Right lung (tissue), 2 donors: ENCODE measurements at regions not wholly inside any gene's neighbourhood (a gene's known extent, or its start where the extent isn't known, plus 50 kb on each side); places are given as distances from the start of the nearest gene placed in this dataset.
"Not testable (repeated sequence)": the region's sequence is repeated elsewhere in the genome, so short reads cannot be mapped to it uniquely, and the experiment has no call there.

Experiments used
- DNase-seq, 2 donors: peaks; one replicate each; pipeline ENCODE4 v3.0.0-alpha.2; 2013

- DNase-seq, result no peak
Observed at GRCh38 chr17:77288115-77288619, 147.4 kb downstream of the SEC14L1 start.

DNA sequence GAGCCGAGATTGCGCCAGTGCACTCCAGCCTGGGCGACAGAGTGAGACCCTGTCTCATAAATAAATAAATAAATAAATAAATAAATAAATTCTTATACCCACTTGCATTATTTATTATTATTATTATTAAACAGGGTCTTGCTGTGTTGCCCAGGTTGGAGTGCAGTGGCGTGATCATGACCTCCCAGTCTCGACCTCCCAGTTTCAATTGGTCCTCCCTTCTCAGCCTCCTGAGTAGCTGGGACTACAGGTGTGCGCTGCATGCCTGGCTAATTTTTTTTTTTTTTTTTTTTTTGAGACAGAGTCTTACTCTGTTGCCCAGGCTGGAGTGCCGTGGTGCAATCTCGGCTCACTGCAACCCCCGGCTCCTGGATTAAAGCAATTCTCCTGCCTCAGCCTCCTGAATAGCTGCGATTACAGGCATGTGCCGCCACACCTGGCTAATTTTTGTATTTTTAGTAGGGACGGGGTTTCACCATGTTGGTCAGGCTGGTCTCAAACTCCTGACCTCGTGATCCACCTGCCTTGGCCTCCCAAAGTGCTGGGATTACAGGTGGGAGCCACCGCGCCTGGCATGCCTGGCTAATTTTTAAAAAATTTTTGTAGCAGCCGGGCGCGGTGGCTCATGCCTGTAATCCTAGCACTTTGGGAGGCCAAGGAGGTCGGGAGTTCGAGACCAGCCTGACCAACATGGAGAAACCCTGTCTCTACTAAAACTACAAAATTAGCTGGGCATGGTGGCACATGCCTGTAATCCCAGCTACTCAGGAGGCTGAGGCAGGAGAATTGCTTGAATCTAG, 150.2 kb downstream of the SEC14L1 start:
- not testable (repeated sequence) for DNase-seq

DNA sequence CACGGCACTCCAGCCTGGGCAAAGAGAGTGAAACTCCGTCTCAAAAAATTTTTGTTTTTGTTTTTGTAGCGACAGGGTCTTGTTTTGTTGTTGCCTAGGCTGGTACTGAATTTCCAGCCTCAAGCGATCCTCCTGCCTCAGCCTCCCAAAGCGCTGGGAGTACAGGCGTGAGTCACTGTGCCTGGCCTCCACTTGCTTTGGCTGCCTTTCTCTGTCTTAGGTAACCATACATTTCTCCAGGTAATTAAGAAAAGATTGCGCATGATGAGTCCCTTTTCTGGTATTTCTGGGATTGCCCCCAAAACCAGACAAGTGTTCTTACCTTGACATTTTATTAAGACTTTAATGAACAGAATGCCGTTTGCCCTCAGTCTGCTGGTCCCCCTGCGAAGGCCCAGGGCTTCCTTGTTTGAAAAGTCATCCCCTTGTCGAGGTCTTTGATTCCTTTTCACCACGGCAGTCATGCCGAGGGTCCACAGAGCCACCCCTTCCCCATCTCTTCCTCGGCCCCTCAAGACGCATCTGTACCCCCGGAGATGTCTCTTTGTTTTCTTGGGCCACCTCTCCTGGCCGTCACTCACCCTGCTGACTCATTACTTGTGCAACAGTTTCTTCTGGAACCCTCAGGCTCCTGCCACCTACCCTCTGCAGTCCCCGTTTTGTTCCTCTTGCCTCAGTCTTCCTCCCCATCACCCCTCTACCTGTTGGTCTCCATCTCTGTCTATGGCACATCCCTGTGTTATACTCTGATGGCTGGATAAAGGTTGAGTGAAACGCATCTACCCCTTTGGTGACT, 151.0 kb downstream of the SEC14L1 start:
- no peak for DNase-seq

- DNase-seq, result no peak
Observed at GRCh38 chr17:77294761-77295160, 154.0 kb downstream of the SEC14L1 start.

GRCh38 chr17:77295241-77295853, 154.6 kb downstream of the SEC14L1 start:
- no peak for DNase-seq

DNA sequence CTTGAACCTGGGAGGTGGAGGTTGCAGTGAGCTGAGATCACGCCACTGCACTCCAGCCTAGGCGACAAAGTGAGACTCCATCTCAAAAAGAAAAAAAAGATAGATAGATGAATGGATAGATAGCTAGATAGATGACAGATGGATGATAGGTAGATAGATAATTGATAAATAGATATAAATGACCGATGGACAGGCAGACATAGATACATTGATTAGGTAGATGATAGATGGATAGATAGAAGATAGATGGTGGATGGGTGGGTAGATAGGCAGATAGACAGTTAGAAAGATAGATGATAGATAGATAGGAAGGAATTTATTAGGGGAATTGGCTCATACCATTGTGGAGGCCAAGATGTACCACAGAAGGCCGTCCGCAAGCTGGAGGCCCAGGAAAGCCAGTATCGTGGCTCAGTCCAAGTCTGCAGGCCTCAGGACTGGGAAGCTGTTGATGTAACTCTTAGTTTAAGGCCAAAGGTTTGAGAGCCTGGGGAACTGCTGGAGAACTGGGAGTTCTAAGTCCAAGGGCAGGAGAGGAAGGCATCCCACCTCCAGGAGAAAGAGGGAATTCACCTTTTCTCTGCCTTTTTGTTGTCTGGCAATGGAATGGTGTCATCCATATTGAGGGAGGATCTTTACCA, 156.1 kb downstream of the SEC14L1 start:
- no peak for DNase-seq

GRCh38 chr17:77297693-77298666, 157.2 kb downstream of the SEC14L1 start:
- DNase-seq, result no peak

- no peak for DNase-seq
Observed at GRCh38 chr17:77298811-77299210, 158.0 kb downstream of the SEC14L1 start.

DNA sequence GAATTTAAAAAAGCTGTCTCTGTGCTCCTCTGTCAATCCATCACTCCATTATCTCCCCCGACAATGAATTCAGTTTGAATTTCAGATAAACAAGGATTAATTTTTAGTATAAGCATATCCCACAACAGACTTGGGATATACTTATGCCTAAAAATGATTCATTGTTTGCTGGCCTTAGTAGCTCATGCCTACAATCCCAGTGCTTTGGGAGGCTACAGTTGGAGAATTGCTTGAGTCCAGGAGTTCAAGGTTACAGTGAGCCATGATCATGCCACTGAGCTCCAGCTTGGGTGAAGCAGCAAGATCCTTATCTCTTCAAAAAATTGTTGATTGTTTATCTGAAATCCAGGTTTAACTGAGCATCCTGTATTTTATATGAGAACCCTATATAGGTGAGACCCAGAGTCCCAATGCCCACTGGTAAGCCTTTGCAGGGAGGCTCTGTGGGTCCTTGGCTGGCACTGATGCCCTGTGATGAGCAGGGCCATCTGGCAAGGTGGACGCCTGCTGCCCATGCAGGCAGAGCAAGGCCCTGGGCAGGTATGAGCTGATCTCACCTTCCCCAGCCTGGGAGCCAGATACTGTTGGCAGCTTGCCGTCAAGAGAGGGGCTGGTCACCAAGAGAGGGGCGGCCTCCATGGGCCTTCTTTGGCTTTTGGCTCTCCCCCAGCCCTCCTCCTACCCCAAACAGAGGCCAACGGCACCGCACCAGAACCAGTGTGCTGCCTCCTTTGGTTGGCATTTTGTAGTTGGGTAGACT, 158.7 kb downstream of the SEC14L1 start:
- DNase-seq, result no peak

DNA sequence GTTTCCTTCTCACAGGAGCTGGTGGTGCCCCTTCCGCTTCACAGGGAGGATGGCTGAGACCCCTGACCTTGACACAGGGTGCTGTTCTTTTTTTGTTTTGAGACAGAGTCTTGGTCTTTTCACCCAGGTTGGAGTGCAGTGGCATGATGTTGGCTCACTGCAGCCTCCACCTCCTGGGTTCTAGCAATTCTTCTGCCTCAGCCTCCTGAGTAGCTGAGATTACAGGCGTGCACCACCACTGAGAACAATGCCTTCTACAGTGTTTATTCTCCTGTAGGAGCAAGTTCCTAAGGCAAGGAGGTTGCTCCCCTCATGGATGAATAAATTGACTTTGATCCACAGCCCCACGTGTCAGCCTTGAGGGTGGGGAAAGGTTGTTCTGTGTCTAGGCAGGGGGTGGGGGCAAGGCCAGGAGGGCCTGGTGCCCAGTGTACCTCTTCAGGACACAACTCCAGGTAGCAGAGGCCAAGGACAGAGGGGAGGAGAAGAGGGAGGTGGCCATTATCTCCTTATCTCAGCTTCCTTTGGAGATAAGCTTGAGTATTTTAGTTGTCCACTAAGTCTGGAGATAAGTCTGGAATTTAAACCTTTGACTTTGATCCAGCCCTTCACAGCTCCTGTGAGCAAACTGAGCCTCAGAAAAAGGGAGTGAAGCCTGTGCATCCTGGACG, 159.4 kb downstream of the SEC14L1 start:
- no peak for DNase-seq

DNA sequence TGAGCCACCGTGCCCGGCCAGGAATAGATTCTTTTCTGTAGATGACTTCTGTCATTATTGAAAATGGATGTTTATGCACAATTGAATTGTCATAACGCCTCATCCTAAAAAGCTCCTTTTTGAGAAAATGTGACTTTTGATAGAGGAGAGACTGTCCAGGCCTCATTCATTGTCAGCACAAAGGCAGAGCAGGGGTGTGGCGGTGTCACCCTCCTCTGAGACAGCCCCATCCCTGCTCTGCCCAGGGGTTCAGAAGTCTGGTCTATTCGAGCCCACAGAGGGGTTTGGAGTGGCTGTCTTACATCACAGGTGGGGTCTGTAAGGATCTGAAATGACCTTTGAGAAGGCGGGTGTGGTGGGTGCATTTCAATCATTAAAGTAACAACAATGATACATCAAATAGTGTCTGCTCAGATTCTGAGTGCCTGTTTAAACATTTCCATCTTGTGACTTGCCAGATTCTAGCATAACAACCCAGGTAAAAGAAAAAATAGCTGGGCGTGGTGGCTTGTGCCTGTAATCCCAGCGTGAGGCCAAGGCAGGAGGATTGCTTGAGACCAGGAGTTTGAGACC, 161.0 kb downstream of the SEC14L1 start:
- DNase-seq, result no peak

DNA sequence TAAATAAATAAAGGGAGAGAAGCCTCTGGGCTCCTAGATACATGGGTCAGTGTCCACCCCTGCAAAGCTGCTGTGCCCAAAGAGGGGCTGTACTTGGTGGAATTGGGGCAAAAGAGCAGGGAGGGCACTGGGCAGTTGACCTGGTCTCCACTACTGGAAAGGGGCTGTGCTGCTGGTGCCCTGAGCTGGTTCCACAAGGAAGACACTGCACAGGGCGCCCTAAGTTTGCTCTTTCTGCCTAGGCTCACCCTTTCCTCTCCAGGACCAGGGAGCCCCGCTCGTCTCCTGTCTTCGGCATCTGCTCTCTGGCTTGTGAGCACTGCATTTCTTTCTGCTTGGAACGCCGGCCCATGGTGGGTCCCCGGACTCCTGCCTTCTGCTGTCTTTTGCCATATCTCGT, 161.9 kb downstream of the SEC14L1 start:
- no peak for DNase-seq

DNA sequence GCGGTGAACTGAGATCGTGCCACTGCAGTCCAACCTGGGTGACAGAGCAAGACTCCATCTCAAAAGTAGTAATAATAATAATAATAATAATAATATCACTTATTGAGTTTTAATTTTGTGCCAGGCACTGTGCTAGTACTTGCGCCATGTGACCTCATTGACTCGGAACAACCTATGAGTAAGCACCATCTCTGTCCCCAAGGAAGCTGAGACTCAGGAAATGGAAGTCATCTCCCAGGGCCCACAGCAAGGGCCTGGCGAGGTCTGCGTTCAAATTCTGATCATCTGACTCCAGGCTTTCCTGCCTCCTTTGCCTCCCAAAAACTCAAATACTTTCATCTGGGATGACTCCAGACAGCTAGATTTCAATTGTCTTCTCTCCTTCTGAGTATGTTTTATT, 162.9 kb downstream of the SEC14L1 start:
- DNase-seq, result no peak

DNA sequence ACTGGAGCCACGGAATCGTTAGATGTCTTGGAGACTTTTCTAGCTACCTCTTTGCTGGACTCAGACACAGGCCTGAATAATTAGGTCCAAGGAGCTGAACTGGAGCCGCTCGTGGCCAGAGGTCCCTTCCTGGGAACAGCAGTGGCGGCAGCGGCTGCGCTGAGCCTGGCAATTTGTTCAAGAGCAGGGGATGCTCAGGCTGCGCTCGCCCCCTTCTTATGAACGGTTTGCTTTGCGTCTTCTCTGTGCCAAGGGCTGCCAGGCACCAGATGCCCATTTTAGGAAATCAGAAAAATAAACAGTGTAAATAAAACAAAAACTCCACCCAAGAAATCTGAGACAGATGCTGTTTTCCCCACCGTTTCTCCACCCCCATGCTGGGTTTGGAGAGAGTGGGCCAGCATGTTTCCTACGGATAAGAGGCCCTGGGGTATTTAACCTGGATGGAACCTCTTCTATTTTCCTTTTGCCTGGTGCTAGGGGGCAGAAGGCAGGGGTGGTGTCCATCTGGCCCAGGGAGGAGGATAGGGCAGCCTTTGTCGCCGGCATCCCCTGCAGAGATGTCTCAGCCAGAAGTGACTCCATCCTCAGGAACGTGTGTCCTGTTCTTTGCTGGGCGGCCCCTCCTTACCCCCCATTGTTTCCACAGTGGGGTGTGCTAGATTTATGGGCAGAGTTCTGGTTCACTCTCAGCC, 163.4 kb downstream of the SEC14L1 start:
- DNase-seq, result no peak

- no peak for DNase-seq
Observed at GRCh38 chr17:77304746-77305473, 164.1 kb downstream of the SEC14L1 start.

DNA sequence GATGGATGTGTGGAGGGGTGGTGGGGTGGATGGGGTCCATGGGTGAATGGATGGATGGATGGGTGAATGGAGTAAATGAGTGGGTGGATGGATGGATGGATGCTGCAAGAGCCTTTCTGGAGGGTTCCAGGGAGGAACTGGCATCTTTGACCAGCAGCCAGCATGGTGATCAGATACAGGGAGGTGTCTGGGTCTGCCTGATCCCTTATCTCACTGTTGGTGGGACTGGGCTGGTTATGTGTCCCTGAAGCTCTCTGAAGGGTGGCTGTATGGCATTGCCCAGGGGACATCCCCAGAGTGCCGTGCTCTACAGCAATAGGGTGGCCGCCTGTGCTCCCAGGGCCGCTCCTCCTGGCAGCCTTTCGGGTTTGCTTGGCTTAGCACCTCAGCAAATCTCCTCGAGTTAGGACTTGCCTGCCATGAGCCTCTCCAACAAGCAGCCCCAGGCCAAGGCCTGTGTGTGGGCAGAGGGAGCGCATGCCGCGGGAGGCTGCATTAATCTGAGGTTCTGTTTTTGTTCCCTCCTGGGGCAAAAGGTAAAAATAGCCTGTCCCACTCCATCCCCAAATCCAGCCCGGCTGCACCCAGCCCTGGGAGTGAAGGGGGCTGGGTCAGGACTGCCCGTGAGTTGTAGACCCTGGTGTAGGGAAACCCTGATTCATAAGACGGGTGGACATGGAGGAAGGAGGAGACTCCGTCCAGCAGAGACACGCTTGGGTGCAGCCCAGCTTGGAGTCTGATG, 165.4 kb downstream of the SEC14L1 start:
- DNase-seq, result no peak
